KBM-7 (cell line): ENCODE measurements at regions not wholly inside any gene's neighbourhood (a gene's known extent, or its start where the extent isn't known, plus 50 kb on each side); places are given as distances from the start of the nearest gene placed in this dataset.

Source experiments
- DNase-seq: peaks from one replicate; pipeline ENCODE4 v3.0.0-alpha.2; 2015
- in situ Hi-C: fragments of 300-500 bp; cut with MboI; formaldehyde crosslinking; loops from 2 replicates; pipeline ENCODE4 v1.14.3; 2020; ENCODE audit warnings: low sequenced_read_pairs, low pct_unique_long_range_greater_than_20kb, mixed read lengths

- peak; percentile 44 for DNase-seq
- in situ Hi-C loops = no loop called here
These were observed 168.7 kb upstream of the GALNTL6 start for GRCh38 chr4:171644430-171645057.

DNA sequence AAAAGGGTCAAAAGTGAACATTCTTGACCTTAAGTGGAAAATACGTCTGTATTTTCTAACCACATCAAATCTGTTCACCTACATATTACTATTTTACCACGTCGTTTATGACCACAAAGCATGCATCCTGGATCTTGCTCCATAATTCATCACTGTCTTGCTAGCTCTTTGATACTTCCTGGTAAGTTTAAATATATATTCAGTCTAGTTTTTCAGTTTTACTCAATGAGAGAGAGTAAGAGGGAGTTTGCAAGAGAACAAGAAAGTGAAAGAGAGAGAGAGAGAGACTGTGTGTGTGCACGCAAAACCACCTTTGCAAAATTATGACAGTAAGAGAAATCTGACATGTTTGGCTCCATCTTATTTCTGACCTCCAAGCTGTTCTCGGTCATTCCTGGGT is 173.7 kb upstream of the GALNTL6 start:
- DNase-seq = peak; percentile 17

DNA sequence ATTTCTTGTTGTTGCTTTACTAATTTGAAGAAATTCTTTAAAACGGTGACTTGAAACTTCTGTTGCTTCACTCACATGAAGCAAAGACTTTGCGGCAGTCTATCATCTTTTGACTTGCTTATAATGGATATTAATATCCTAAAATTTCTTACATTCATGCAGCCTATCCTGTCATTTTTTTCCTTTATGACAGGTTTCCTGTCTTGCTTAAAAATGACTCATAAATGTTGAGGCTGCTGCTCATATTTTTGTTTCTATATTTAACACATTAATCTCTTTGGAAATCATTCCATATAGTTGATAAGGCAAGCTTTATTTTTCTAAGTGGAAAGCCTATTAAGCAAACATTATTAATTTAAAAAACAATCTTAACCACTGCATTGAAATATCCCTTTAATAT is 176.6 kb upstream of the GALNTL6 start:
- in situ Hi-C loops = no loop called here

More for the DNA sequence above, 173.7 kb upstream of the GALNTL6 start:
- in situ Hi-C loops = no loop called here

GRCh38 chr4:171629737-171630136 is 183.5 kb upstream of the GALNTL6 start:
- no peak for DNase-seq
- in situ Hi-C loops = no loop called here

More for the DNA sequence above, 176.6 kb upstream of the GALNTL6 start:
- no peak for DNase-seq

GRCh38 chr4:171629182-171629581 is 184.0 kb upstream of the GALNTL6 start:
- in situ Hi-C loops = no loop called here
- no peak for DNase-seq

DNA sequence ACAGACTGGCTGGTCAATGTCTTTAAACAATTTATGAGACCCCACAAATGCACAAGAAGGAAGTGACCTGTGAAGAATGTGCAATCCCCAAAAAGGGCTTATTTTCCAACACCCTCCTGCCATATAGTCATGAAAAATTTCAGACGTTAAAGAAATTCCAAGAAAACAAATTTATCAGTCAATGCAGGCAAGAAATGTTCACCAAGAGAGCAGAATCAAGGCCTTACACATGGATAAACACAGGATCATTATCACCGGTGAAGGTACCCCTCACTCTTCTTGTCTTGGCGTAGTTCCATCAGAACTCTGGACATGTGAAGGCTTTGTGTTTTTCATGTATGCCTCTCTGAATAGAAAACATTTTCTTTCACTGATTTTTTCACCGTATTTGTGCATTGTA is 186.7 kb upstream of the GALNTL6 start:
- DNase-seq = no peak
- in situ Hi-C loops = no loop called here

DNA sequence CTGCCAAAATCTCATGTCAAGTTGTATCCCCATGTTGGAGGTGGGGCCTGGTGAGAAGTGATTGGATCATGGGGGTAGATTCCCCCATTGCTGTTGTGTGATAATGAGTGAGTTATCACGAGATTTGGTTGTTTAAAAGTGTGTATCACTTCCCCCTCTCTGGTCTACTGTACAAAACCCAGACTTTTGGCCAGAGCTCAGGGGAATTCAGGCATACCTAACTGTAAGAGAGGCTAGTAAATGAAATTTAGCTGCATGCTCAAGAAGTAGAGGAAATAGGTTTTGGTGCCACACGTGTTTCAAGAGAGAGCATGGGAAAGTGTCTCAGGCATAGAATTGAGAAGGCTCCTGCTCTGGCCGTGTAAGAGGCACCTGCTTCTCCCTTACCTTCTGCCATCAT is 190.5 kb upstream of the GALNTL6 start:
- in situ Hi-C loops = no loop called here

GRCh38 chr4:171621646-171622045 is 191.6 kb upstream of the GALNTL6 start:
- in situ Hi-C loops = no loop called here

More for the DNA sequence above, 190.5 kb upstream of the GALNTL6 start:
- DNase-seq = no peak

DNA sequence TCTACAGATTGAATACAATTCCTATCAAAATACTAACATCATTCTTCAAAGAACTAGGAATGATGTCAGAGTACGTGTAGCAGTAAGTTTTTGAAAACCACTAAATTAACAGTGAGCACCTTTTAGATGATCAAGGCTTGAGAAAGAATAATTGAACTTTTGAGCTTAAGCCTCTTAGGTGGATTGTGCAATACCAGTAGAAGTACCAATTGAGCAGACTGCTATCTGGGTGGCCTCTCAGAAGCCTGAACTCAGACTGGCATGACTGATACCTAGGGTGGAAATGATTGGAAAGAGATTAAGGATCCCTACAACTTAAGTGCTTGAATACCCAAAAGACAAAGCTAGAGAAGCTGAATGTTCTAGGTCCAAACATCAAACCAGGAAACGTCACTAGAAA is 200.3 kb upstream of the GALNTL6 start:
- in situ Hi-C loops = no loop called here
- DNase-seq = no peak

More at GRCh38 chr4:171621646-171622045, 191.6 kb upstream of the GALNTL6 start:
- DNase-seq = peak; percentile 81

GRCh38 chr4:171602638-171603355 is 210.4 kb upstream of the GALNTL6 start:
- in situ Hi-C loops = no loop called here
- DNase-seq = no peak

- no peak for DNase-seq
- in situ Hi-C loops = no loop called here
These were observed 212.1 kb upstream of the GALNTL6 start for GRCh38 chr4:171601091-171601490.

DNA sequence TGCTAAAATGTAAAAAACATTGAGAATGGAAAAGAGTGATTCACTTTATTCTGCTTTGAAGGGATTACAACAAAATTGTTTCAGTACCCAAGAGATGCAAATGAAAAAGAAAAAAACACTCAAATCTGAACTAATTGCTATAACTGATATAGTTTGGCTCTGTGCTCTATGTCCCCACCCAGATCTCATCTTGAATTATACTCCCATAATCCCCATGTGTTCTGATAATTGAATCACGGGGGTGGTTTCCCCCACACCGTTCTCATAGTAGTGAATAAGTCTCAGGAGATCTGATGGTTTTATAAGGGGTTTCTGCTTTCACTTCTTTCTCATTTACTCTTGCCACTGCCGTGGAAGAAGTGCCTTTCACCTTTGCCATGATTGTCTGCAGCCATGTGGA is 213.6 kb upstream of the GALNTL6 start:
- in situ Hi-C loops = no loop called here
- no peak for DNase-seq

DNA sequence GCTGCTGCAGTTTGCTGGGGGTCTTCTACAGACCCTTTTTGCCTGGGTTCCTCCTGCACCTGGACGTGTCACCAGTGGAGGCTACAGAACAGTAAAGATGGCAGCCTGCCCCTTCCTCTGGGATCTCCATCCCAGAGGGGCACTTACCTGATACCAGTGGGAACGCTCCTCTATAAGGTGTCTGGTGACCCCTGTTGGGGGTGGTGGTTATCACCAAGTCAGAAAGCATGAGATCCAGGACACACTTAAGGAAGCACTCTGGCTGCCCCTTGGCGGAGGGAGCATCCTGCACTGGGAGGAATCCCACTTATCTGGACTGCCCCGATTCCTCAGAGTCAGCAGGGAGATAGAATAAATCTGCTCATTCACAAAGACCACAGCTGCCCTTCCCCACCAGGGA is 218.9 kb upstream of the GALNTL6 start:
- in situ Hi-C loops = no loop called here
- DNase-seq = no peak

GRCh38 chr4:171590716-171591115 is 222.5 kb upstream of the GALNTL6 start:
- no peak for DNase-seq
- in situ Hi-C loops = no loop called here

DNA sequence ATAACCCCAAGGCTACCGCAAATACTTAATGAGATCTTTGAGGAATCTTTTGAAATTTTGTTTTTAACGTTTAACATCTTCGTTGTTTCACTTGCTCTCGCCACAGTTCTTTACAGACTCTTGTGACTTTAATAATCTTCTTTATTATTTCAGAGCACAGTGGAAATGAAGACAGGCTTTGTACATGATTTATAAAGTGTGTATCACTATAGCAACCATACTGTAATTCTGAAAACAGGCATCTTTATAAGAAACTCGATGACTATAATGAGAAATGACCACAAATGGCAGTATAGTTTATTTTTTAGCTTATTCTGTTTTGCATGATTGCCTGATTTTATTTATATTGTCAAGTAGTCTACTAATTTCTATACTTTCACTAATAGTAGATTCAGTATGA is 224.4 kb upstream of the GALNTL6 start:
- DNase-seq = no peak
- in situ Hi-C loops = no loop called here

DNA sequence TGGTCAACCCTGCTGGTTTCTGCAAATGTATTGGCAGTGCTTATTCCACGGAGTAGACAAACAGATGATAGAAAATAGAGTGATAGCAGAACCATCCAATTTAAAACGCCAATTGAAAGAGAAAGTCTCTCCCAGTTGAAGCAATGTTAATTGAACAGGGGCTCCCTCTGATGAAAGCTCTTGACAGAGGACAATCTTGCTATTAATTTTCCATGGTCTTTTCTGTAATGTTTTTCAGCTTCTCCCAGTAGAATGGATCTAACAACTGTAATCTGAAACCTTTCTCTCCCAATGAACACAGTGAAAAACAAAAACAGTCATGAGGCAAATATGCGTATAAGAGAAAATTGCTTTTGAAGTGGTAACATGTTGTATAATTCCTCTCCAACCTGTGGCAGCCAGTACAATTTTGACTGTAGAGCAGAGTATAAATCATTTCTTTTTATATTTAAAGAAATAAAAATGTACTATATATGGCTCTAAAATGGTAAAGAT is 225.1 kb upstream of the GALNTL6 start:
- in situ Hi-C loops = no loop called here
- no peak for DNase-seq

DNA sequence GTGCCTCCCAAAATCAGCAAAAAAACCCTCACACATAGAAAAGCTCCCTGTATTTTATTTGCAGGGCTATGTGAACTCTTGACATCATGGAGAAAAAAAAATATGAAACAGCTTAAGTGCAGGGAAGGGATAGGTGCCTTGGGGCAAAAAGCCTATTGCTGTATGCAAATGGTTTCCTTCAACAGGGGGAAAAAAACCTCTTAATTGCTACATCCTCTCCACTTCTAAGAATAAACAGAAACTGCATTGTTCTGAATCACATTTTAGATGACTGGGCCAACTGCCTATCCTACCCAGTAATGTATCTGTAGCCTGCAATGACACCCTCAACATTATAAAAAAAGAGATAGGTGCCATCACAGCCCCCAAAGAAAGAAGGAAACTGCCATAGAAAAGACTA is 229.4 kb upstream of the GALNTL6 start:
- in situ Hi-C loops = no loop called here
- no peak for DNase-seq

DNA sequence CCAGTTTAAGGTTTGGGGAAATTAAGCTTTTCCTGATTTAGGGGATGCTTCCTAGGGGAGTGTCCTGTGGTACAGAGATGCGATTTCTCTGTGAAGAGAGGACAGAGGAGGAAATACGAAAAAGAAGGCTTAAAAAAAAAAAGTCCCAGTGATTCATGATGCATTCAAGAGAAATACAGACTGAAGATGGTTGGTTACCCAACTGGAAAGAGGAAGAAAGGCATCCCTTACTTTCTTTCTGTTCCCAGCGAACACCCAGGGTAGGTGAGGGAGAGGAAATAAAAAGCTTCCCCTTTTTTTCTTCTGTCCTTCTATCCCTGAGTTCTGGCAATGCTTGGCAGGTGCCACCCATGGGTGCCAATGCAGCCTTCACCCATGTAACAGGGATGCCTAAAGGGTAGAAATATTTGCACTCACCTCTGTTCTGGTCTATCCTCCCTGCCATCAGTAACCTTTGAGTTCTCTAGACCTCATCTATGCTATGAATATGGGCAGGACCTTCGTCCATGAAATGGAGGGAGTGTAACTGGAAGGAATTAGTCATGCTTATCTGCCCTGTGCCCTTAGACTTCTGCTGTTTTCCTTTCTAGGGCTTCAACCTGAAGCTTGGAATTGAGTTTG is 230.1 kb upstream of the GALNTL6 start:
- DNase-seq = peak; percentile 27
- in situ Hi-C loops = no loop called here

DNA sequence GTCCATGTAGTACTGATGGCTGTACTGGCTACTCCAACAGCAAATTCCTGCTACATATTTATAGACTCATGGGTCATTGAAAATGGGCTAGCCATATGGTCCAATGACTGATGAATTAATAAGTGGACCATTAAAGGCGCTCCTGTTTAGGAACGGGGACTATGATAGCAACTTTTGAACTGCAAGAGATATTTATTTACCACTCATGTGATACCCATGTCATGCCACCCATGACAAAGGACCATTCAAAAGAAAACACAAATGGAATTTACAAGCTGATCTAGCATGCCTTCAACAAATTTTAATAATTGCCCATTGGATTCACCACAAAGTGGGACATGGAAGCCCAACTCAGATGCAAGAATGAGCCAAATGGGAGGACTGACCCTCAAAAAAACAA is 240.0 kb upstream of the GALNTL6 start:
- no peak for DNase-seq
- in situ Hi-C loops = no loop called here

DNA sequence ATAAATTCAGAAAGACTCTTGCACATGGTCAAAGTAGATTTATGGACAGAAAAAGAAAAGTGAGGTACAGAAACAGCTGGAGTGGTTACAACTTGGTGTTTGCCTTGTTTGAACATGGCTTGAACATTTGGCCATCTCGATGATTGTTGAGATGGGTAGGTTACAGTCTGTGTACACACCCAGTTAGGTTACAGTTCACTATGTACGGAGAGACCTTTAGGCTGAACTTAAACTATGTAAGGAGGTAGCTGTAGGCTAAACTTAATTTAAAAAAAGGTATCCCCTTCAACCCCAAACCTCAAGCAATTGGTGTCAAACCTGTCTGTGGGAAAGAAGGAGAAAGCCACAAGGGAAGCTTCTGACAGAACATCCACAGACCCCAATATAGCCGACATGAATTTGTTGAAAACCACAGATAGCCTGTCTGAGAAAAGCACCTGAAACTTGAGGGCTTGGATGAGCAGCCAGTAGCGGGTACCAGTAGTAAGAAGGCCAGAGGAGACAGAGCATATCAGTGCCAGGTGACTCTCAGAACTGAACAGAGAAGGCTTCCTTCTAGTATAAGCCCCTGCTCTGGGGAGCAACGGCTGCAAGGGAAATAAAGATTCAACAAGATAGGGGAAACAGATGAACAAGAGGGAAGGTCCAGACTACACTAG is 247.9 kb upstream of the GALNTL6 start:
- DNase-seq = no peak
- in situ Hi-C loops = no loop called here
